ENCODE measurements at regions not wholly inside any gene's neighbourhood (a gene's known extent, or its start where the extent isn't known, plus 50 kb on each side); places are given as distances from the start of the nearest gene placed in this dataset.

GRCh38 chr12:43060742-43061141 lies 471.2 kb upstream of the PRICKLE1 start:
- TF ChIP-seq CTCF (IDR thresholded peaks at IDR 0.05) (no peak), POLR2AphosphoS5 (IDR thresholded peaks at IDR 0.05) (no peak)

All from prostate gland (tissue), 2 donors.